Testis (tissue), 2 donors: ENCODE measurements at regions not wholly inside any gene's neighbourhood (a gene's known extent, or its start where the extent isn't known, plus 50 kb on each side); places are given as distances from the start of the nearest gene placed in this dataset.
A peak's percentile ranks its signal among the peaks of the same experiment; 100 is the strongest.

Source experiments
- DNase-seq: peaks from one replicate; pipeline ENCODE4 v3.0.0-alpha.2; 2019
- H3K27ac ChIP-seq, 2 donors: fragments of 200-600 bp; sonication (generic); one replicate each; pipeline ENCODE4 v1.5.1; 2019
- H3K27me3 ChIP-seq: fragments of 200-600 bp; sonication (generic); one replicate; pipeline ENCODE4 v1.5.1; 2019
- H3K36me3 ChIP-seq: fragments of 200-600 bp; sonication (generic); one replicate; pipeline ENCODE4 v1.5.1; 2017; ENCODE audit warnings: low read depth; ENCODE audit errors: missing control alignments
- H3K4me1 ChIP-seq: fragments of 200-600 bp; sonication (generic); one replicate; pipeline ENCODE4 v1.5.1; 2019
- H3K4me3 ChIP-seq, 2 donors: fragments of 200-600 bp; sonication (generic); one replicate each; pipeline ENCODE4 v1.5.1; 2017 to 2019
- H3K9me3 ChIP-seq: fragments of 200-600 bp; sonication (generic); one replicate; pipeline ENCODE4 v1.5.1; 2017
- CTCF ChIP-seq, 3 experiments: fragments of 450-650 bp in 2 of 3; fragments of 200-600 bp in 1 of 3; sonication (generic) in 1 of 3; IDR thresholded peaks; one replicate each; pipeline ENCODE4 v1.5.1; 2016 to 2019; ENCODE audit warnings: antibody characterized with exemption in 3 of 3, mild to moderate bottlenecking in 2 of 3, moderate library complexity in 1 of 3
- POLR2A ChIP-seq: fragments of 450-650 bp; IDR thresholded peaks from one replicate; pipeline ENCODE4 v1.6.1; 2017; ENCODE audit warnings: antibody characterized with exemption, mild to moderate bottlenecking, moderate library complexity
- WGBS, 2 donors: methylation state at CpG; one replicate each; pipeline ENCODE4 v1.1.5; 2018; 5-methylcytosine and 5-hydroxymethylcytosine counted together
- intact Hi-C: fragments of 100-400 bp; cut with DNase I; formaldehyde crosslinking; loops from one replicate; pipeline ENCODE4 v1.15.1; 2023; ENCODE audit warnings: low total_unique reads

DNA sequence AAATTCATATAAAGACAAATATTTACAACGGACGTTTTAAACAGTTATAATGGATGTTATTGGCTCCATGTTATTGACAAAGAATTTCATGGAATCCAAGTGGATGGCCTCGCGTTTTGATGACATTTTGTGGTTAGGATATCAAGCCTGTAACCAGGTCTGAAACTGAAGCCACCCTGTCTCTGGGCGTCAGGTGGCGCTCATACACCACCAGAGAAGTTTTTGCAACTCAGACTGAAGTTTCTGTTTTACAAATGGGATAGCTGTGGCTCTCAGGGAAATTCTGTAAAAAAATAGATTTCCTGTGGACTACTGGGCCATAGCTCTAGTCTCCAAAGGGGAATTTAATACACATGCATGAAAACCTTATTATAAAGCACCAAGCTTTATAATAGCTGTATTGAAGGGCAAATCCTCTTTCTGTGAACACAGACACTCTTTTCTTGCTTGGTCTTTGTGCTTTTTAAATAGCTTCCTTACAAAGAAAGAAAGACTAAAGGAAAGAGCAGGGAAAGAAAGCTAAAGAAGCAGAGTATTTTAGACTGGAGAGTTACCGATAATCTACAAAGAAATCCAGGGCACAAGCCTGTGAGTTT lies 86.7 kb downstream of the C18orf54 start:
- DNase-seq = peak; percentile 51
- Histone ChIP-seq H3K27ac (no peak overlapping the region), H3K4me3 (no peak overlapping the region), H3K9me3 (no peaks in the 10 kb centered on the region), H3K4me1 (no peaks in the 10 kb centered on the region), H3K36me3 (no peaks in the 10 kb centered on the region), H3K27me3 (no peaks in the 10 kb centered on the region)
- 28 to 41% methylated on average over 7 of the region's 7 CpGs for WGBS, 2 donors
- intact Hi-C loops = no loop called here
- TF ChIP-seq CTCF (IDR thresholded peaks at IDR 0.05) (peak in 2 of 3 experiments; percentile 13 to 27), POLR2A (no peak)

DNA sequence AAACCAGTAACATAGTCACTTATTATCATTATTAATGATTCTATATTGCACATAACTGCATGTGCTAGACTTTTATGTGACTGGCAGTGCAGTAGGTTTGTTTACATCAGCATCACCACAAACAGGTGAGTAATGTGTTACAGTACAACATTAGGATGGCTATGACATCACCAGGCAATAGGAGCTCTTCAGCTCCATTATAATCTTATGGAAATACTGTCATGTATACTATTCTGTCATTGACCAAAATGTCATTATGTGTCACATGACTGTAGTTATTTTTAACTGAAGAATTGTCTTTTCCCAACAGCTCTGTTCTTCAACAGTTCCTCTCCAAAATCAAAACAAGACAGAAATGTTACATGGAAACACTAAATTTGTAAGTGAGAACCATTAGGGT lies 96.3 kb downstream of the C18orf54 start:
- Histone ChIP-seq H3K27ac (no peak overlapping the region), H3K9me3 (no peaks in the 10 kb centered on the region), H3K4me1 (no peaks in the 10 kb centered on the region), H3K4me3 (no peak overlapping the region), H3K36me3 (no peaks in the 10 kb centered on the region), H3K27me3 (no peaks in the 10 kb centered on the region)
- TF ChIP-seq CTCF (IDR thresholded peaks at IDR 0.05) = no peak
- no peak for TF ChIP-seq POLR2A
- intact Hi-C loops = loop anchor here (10.0 kb wide), 1 partner anchor 531 kb away; no protein-coding TSS in a partner anchor
- DNase-seq = no peak

- TF ChIP-seq CTCF (IDR thresholded peaks at IDR 0.05) (no peak), POLR2A (no peak)
- no peaks in the 10 kb centered on the region for H3K36me3 ChIP-seq
- no peak for DNase-seq
- H3K4me1 ChIP-seq = no peaks in the 10 kb centered on the region
- H3K9me3 ChIP-seq = no peaks in the 10 kb centered on the region
- no peak overlapping the region for H3K4me3 ChIP-seq
- WGBS, 2 donors = 92 to 95% methylated on average over 2 of the region's 2 CpGs
- no peaks in the 10 kb centered on the region for H3K27me3 ChIP-seq
- H3K27ac ChIP-seq = no peak overlapping the region
- intact Hi-C loops = no loop called here
Observed at GRCh38 chr18:54465502-54465901, 107.8 kb downstream of the C18orf54 start.

DNA sequence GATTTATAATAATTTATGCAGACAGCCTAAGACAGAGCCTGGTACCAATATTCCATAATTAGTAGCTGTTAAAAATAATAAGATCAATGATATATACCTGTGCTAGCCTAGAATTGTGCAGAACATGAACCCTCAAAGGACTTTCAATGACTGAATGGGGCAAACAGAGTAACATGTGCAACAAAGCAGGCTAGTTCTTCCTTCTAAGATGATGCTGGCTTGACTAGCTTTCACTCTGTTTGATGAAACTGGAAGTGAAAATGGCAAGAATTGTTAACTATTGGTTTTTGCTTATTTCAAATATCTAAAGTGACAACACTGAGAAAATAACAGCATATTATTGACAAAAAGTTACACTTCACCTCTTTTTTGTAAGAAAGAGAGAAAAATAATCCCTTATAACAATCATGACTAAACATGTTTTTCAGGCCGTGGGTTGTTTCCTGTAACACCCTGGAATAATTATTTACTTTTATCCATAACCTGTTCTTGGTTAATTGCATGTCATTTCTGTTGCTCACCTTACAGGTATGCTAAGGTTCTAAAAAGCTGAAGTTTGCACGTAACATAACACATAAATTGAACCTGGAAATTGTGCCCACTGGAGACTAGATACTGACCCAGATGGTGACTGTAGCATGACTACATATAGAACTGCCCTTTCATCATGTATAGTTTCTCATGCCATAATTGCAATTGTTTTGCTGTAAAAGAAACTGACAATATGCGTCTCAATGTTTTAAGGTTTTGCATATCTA lies 108.7 kb downstream of the C18orf54 start:
- no peaks in the 10 kb centered on the region for H3K9me3 ChIP-seq
- no peak for DNase-seq
- no peak for TF ChIP-seq POLR2A
- no peak for TF ChIP-seq CTCF (IDR thresholded peaks at IDR 0.05)
- 92% methylated on average over 3 of the region's 3 CpGs for WGBS, 2 donors
- no peaks in the 10 kb centered on the region for H3K36me3 ChIP-seq
- H3K27ac ChIP-seq = no peak overlapping the region
- H3K27me3 ChIP-seq = no peaks in the 10 kb centered on the region
- no peak overlapping the region for H3K4me3 ChIP-seq
- H3K4me1 ChIP-seq = no peaks in the 10 kb centered on the region
- intact Hi-C loops = no loop called here

DNA sequence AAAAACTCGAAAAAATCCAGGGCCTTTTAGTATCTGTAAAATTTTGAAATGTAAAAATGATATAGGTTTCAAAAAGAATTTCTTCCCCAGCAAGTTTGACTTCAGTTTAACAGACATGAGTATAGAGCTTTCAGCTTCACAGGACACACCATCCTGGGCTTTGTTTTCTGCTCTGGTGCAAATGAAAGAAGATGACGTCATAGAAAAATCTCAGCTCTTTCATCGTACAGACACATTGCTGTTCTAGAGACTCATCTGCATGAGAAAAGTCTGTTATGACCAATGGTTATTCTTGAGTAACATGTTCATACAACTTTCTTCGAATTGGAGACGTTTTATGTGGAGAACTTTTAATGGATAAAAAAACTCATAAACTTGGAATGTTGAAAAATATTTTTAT lies 111.7 kb upstream of the DYNAP start:
- no peaks in the 10 kb centered on the region for H3K9me3 ChIP-seq
- H3K4me3 ChIP-seq = no peak overlapping the region
- intact Hi-C loops = no loop called here
- DNase-seq = no peak
- no peak for TF ChIP-seq POLR2A
- TF ChIP-seq CTCF (IDR thresholded peaks at IDR 0.05) = no peak
- H3K27ac ChIP-seq = no peak overlapping the region
- H3K4me1 ChIP-seq = no peaks in the 10 kb centered on the region
- no peaks in the 10 kb centered on the region for H3K27me3 ChIP-seq
- H3K36me3 ChIP-seq = no peaks in the 10 kb centered on the region
- WGBS, 2 donors = 66 to 67% methylated on average over 5 of the region's 5 CpGs
